Nucleus accumbens (tissue), 56 donors: ENCODE measurements at regions not wholly inside any gene's neighbourhood (a gene's known extent, or its start where the extent isn't known, plus 50 kb on each side); places are given as distances from the start of the nearest gene placed in this dataset.
A peak's percentile ranks its signal among the peaks of the same experiment; 100 is the strongest.

ENCODE experiments used
- DNase-seq, 56 donors: peaks; one replicate each; lab custom pipeline; 2025; lab: John Stamatoyannopoulos, UW

DNA sequence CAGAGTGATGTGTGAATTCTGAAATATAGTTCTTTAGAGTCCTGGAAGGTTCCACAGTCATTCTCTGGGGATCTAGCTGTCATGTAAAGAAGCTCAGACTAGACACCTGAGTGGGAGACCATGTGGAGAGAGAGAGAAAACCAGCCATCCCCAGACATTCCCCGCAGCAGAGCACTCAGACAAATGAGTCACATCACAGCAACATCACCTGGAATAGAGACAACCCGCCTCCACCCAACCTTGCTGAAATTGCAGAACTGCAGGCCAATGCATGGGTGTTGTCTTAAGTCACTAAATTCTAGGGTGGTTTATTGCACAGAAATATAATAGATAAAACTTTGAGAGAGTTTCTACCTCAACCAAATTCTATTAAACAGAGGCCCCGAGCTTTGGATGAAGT is 392.0 kb upstream of the DYNLRB2 start:
- DNase-seq: peak in 8 of 56 donors; percentile 0 to 8 (median 2)

DNA sequence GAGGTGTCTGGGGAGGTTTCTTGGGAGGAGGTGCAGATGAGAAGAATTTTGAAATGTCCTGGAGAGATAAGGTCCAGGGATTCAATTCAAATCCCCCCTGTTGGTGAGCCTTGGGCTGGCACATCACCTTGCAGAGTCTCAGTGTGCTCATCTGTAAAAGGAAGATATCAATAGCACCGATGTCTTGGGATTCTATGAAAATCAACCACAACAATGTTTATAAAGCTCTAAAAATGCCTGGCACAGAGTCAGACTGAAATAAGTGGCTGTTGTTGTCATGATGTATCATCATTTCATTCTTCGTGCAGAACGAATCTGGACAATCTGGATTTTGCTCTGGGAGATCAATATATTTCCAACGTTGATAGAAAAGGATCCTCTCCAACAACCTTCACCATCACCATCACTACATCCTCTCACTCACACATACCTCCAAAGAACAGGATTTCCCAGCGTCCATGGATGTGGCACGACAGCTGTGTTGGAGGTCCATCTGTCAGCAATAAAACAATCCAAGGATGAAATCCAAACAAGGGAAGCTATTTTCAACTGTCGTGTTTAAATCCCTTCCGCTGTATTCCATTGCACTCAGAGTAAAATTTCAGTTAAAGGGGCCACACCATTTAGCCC is 393.7 kb upstream of the DYNLRB2 start:
- DNase-seq: no peak

GRCh38 chr16:80144191-80144590 is 396.6 kb upstream of the DYNLRB2 start:
- DNase-seq: no peak

GRCh38 chr16:80142940-80143339 is 397.9 kb upstream of the DYNLRB2 start:
- DNase-seq: no peak

DNA sequence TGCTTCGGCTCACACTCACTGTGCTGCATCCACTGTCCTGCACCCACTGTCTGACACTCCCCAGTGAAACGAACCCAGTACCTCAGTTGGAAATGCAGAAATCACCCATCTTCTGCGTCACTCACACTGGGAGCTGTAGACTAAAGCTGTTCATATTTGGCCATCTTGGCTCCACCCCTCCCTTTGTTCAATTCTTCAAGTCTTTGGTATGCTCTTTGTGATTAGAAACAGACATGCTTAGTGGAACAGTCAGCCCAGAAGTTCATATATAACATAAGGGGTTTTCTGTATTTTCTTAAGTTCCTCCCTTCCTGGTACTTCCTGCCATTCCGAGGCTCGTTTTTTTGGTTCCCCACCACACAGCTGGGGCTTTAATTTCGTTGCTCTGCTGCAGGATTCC is 398.5 kb upstream of the DYNLRB2 start:
- no peak for DNase-seq

GRCh38 chr16:80129791-80130190 is 411.0 kb upstream of the DYNLRB2 start:
- DNase-seq: no peak

DNA sequence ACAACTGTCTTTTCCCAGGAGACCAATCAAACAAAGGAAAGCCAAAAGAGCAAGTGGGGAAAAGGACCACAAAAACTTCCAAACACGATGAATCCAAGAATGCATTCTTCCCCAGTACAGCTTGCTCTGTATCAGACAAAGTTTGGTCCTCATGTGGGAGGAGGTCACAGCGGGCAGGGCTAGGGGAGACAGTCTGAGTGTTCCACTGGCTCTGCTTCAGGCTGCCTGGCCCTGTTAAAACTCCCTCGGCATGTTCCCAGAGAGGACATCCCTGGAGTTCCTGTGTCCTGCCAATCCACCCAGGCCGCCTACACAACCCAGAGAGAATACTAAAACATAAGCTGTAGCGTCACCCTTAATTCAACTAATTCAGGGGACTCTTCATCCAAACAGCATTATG is 415.1 kb upstream of the DYNLRB2 start:
- DNase-seq: no peak

DNA sequence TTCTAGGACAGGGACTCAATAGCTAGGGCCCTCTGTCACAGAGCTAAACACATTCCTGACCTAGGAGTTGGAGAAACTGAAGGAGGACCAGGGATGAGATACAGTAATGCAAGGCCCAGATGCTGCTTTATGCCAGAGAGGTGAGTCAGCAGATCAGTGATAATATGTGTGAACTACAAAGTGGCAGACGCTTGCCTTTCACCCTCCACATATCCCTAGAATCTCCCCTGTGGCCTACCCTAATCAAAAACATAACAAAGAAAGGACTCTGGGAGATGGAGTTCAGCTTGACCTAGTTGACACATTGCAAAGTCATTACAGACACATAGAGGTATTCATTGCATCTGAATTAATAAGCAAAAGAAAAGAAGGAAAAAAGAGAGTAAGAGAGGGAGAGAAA is 417.6 kb upstream of the DYNLRB2 start:
- DNase-seq: no peak

GRCh38 chr16:80122115-80122514 is 418.7 kb upstream of the DYNLRB2 start:
- DNase-seq: peak in 2 of 56 donors; percentile 0 to 3

- DNase-seq: no peak
Measured at GRCh38 chr16:80121522-80121909, 419.3 kb upstream of the DYNLRB2 start.

- no peak for DNase-seq
Measured at GRCh38 chr16:80120899-80121521, 419.8 kb upstream of the DYNLRB2 start.

GRCh38 chr16:80117556-80118130 is 423.1 kb upstream of the DYNLRB2 start:
- no peak for DNase-seq

DNA sequence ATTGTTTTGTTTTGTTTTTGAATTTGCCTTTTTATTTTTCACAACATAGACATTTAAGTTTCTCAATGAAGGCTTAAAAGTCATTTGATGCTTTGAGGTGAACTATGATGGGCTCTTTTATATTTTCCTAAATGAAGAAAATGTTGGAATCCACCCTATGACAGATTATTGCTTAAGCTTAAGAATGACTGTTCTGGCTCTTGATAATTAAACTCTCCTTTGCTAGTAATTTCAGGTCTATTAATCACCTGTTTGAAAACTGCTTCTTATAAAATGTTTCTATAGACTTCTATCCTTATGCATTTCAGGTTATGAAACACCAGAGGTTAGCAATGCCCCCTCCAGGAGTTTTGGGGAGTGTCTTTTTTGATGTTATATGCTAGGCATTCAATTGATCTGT is 424.1 kb upstream of the DYNLRB2 start:
- no peak for DNase-seq

GRCh38 chr16:80114699-80115098 is 426.1 kb upstream of the DYNLRB2 start:
- no peak for DNase-seq

DNA sequence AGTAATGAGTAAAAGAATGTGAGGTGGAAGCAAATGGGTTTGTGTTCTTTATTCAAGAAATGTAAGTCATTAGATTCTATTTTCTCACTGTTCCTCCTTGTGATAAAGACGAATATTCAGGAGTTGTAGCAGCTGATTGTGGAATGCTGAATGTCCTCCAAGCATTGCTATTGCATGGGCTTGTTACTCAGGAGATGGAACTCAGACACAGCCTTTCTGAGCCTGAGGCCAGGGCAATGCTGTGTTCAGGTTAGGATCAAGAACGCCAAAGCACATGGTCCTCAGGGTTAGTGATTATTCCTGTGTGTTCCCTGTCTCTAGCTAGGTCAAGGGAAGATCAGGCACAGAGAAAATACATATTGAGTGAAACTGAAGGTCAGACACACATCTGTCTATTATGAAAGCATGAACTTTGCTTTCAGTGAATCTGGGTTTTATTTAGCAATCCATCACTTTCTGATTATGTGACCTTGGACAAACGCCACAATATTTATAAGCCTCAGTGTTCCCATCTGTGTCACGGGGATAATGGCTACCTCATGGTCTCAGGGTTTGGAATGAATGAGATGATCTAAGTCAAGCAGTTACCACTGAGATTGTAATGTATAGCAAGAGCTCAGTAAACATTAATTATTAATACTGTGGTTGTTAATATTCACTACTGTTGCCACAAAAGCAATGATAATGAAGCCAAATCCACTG is 426.8 kb upstream of the DYNLRB2 start:
- no peak for DNase-seq

DNA sequence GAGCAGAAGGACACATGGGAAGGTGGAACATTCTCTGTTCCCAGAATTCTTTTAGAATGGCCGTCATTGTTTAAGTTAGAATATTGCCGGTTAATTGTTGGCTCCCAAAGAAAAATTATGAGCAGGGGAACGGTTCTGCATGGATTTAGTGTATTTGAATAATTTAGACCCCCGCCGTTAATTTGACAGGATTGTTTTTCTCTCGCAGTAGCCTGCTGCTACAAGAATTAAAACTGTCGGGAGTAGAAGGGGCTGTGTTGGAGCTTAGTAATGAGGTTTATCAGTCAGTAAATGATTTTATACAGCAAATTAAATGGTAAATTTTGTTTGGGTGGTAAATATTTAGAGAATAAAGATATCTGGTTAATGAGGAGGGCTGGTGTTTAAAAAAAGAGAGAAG is 431.2 kb upstream of the DYNLRB2 start:
- no peak for DNase-seq

DNA sequence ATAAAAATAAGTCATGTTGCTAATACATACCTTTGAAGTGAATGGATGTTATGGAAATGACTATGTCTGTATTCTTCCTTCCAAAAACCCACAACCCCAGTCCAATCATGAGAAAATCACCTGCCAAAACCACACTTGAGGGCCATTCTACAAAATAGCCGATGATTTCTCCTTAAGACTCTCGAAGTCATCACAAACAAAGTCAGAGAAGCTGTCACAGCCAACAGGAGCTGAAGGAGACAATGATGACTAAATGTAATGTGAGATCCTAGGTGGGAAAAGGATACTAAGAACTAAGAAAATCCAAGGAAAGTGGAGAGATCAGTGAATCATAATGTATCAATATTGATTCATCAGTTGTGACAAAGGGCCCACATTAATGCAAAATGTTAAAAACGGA is 432.9 kb upstream of the DYNLRB2 start:
- no peak for DNase-seq

- no peak for DNase-seq
Measured at GRCh38 chr16:80105751-80106150, 435.0 kb upstream of the DYNLRB2 start.

DNA sequence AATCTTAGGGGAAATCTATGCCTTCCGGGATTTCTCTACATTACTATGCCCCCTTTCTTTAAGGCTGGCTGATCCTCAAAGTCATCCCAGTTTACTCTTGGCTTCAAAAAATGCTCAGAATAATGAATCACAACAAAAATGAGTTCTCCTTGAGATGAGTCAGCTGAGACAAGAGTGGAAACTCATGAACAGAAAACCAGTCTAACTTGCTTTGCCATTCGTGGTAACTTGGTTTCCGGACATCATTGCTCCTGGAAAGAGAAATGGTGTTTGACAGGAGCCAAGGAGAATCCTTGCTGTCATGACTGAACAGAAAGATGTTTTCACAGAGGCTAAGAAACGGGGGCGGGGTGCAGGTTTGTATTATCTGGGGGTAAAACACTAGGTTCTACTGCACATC is 435.6 kb upstream of the DYNLRB2 start:
- DNase-seq: no peak

DNA sequence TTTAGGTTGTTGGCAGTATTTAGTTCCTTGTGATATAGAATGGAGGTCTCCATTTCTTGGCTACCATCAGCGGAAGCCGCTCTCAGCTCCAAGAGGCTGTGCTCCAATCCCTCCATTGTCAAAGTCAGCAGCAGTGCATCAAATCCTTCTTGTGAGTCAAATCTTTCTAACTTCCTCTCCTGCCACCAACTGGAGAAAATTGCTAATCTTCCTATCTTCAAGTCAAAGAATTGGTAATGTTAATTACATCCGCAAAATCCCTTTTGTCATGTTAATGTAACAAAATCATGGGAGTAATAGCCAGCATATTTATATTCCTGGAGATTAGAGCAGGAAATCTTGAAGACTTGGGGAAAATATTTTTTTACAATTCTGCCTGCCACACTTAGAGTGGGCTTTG is 436.4 kb upstream of the DYNLRB2 start:
- DNase-seq: no peak

- no peak for DNase-seq
Measured at GRCh38 chr16:80103463-80103862, 437.3 kb upstream of the DYNLRB2 start.
